CD14-positive monocyte (primary cell): ENCODE measurements at regions not wholly inside any gene's neighbourhood (a gene's known extent, or its start where the extent isn't known, plus 50 kb on each side); places are given as distances from the start of the nearest gene placed in this dataset.

Experiments
- DNase-seq, 3 donors: peaks; one replicate each; pipeline ENCODE4 v3.0.0-alpha.2; 2011 to 2022
- H2AFZ ChIP-seq: 2 replicates; pipeline ENCODE4 v1.6.0; 2012; ENCODE audit warnings: mild to moderate bottlenecking, low read depth, low read length, inconsistent platforms; ENCODE audit not compliant: insufficient read depth, poor library complexity, severe bottlenecking
- H3K27ac ChIP-seq, 2 donors: 1 replicate in 1 of 2; 2 replicates in 1 of 2; pipeline ENCODE4 v1.5.1; 2012 to 2013; ENCODE audit warnings: low read length in 2 of 2, control low read depth in 1 of 2, inconsistent platforms in 1 of 2, low read depth in 1 of 2, mild to moderate bottlenecking in 1 of 2
- H3K27me3 ChIP-seq, 2 donors: one replicate each; pipeline versions ENCODE4 v1.6.0 to v1.6.1; 2011 to 2013; ENCODE audit warnings: low read length in 2 of 2; ENCODE audit not compliant: control insufficient read depth in 2 of 2, insufficient read depth in 2 of 2
- H3K36me3 ChIP-seq, 2 donors: replicated peaks in 1 of 2; 1 replicate in 1 of 2; 2 replicates in 1 of 2; pipeline versions ENCODE4 v1.5.1 to v1.6.1; 2012 to 2013; ENCODE audit warnings: low read length in 2 of 2, control low read depth in 1 of 2, inconsistent platforms in 1 of 2, mild to moderate bottlenecking in 1 of 2; ENCODE audit not compliant: insufficient read depth in 2 of 2, control insufficient read depth in 1 of 2
- H3K4me1 ChIP-seq, 2 donors: 1 replicate in 1 of 2; 2 replicates in 1 of 2; pipeline versions ENCODE4 v1.5.1 to v1.6.1; 2012 to 2013; ENCODE audit warnings: low read length in 2 of 2, control low read depth in 1 of 2, inconsistent platforms in 1 of 2, mild to moderate bottlenecking in 1 of 2, moderate library complexity in 1 of 2; ENCODE audit not compliant: insufficient read depth in 2 of 2, control insufficient read depth in 1 of 2
- H3K4me2 ChIP-seq: replicated peaks from 2 replicates; pipeline ENCODE3; 2012; ENCODE audit warnings: low read length, moderate library complexity, mild to moderate bottlenecking; ENCODE audit not compliant: poor library complexity, severe bottlenecking; ENCODE audit errors: extremely low read depth
- H3K4me3 ChIP-seq, 3 experiments: fragments of 200-600 bp in 1 of 3; sonication (generic) in 1 of 3; replicated peaks in 1 of 3; 1 replicate in 2 of 3; 2 replicates in 1 of 3; pipeline ENCODE4 v1.5.1; 2011 to 2013; ENCODE audit warnings: low read length in 3 of 3, mild to moderate bottlenecking in 3 of 3, control low read depth in 2 of 3, low read depth in 2 of 3, inconsistent platforms in 1 of 3, moderate library complexity in 1 of 3
- H3K79me2 ChIP-seq: 2 replicates; pipeline ENCODE4 v1.6.0; 2012; ENCODE audit warnings: mild to moderate bottlenecking, control low read depth, inconsistent platforms, low read length, moderate library complexity; ENCODE audit not compliant: insufficient read depth
- H3K9ac ChIP-seq: 2 replicates; pipeline ENCODE4 v1.6.0; 2017; ENCODE audit warnings: low read length, mild to moderate bottlenecking; ENCODE audit not compliant: insufficient read depth, poor library complexity, severe bottlenecking
- H3K9me3 ChIP-seq, 2 donors: replicated peaks in 1 of 2; 1 replicate in 1 of 2; 2 replicates in 1 of 2; pipeline versions ENCODE4 v1.5.1 to v1.6.1; 2012 to 2013; ENCODE audit warnings: low read length in 2 of 2, control low read depth in 1 of 2; ENCODE audit not compliant: control insufficient read depth in 1 of 2, insufficient read depth in 1 of 2
- H4K20me1 ChIP-seq: 2 replicates; pipeline ENCODE4 v1.6.0; 2012; ENCODE audit warnings: mild to moderate bottlenecking, low read length, control low read depth, moderate library complexity; ENCODE audit not compliant: insufficient read depth
- H3K27ac Mint-ChIP-seq, 7 donors: one replicate each; pipeline ENCODE4 v1.8.0; 2020; ENCODE audit warnings: mild to moderate bottlenecking in 7 of 7, mixed read lengths in 7 of 7, moderate library complexity in 6 of 7, inconsistent platforms in 2 of 7
- H3K27me3 Mint-ChIP-seq, 3 donors: one replicate each; pipeline ENCODE4 v1.8.0; 2021 to 2022; ENCODE audit warnings: low read depth in 3 of 3, mild to moderate bottlenecking in 3 of 3, mixed read lengths in 3 of 3, moderate library complexity in 3 of 3, inconsistent platforms in 1 of 3
- H3K36me3 Mint-ChIP-seq, 2 donors: one replicate each; pipeline ENCODE4 v1.8.0; 2020; ENCODE audit warnings: mixed read lengths in 2 of 2, inconsistent platforms in 1 of 2, mild to moderate bottlenecking in 1 of 2
- H3K4me1 Mint-ChIP-seq: one replicate; pipeline ENCODE4 v1.8.0; 2020; ENCODE audit warnings: mild to moderate bottlenecking, mixed read lengths
- H3K4me3 Mint-ChIP-seq, 2 donors: one replicate each; pipeline ENCODE4 v1.8.0; 2020; ENCODE audit warnings: mild to moderate bottlenecking in 2 of 2, mixed read lengths in 2 of 2, moderate library complexity in 1 of 2
- H3K9me3 Mint-ChIP-seq, 7 donors: one replicate each; pipeline ENCODE4 v1.8.0; 2020 to 2022; ENCODE audit warnings: mixed read lengths in 7 of 7, mild to moderate bottlenecking in 6 of 7, moderate library complexity in 6 of 7, inconsistent platforms in 2 of 7
- CTCF ChIP-seq: fragments of 200-600 bp; IDR thresholded peaks from one replicate; pipeline ENCODE4 v1.8.0; 2022; ENCODE audit warnings: antibody characterized with exemption, mild to moderate bottlenecking
- WGBS: methylation state at CpG from one replicate; pipeline ENCODE4 v1.1.5; 2013; ENCODE audit warnings: missing lambda C conversion rate; ENCODE audit not compliant: insufficient coverage; 5-methylcytosine and 5-hydroxymethylcytosine counted together
- intact Hi-C, 2 donors: fragments of 100-400 bp; cut with micrococcal nuclease; formaldehyde crosslinking; loops; one replicate each; pipeline versions ENCODE4 v1.15.0 to v1.15.1; 2023

- no peak overlapping the region for H3K27ac Mint-ChIP-seq
These were observed 621.1 kb downstream of the CDH8 start for GRCh38 chr16:61415126-61415525.

GRCh38 chr16:61413021-61413420 lies 623.2 kb downstream of the CDH8 start:
- H3K4me1 Mint-ChIP-seq = no peaks in the 10 kb centered on the region
- Histone ChIP-seq H3K9ac (no peak overlapping the region), H3K4me2 (no peak overlapping the region), H3K27ac (no peak overlapping the region), H3K36me3 (no peaks in the 10 kb centered on the region), H3K27me3 (no peaks in the 10 kb centered on the region), H3K4me1 (no peaks in the 10 kb centered on the region), H3K9me3 (no peaks in the 10 kb centered on the region), H2AFZ (no peak overlapping the region), H3K4me3 (no peak overlapping the region), H3K79me2 (no peaks in the 10 kb centered on the region), H4K20me1 (no peaks in the 10 kb centered on the region)
- DNase-seq = no peak
- no peak overlapping the region for H3K4me3 Mint-ChIP-seq
- no peak overlapping the region for H3K27ac Mint-ChIP-seq
- H3K27me3 Mint-ChIP-seq = no peaks in the 10 kb centered on the region
- 87% methylated on average over 4 of the region's 5 CpGs for WGBS
- intact Hi-C loops = no loop called here
- peaks cover 0 to 2% (median 0%) of the 10 kb centered on the region in 7 donors for H3K9me3 Mint-ChIP-seq
- no peaks in the 10 kb centered on the region for H3K36me3 Mint-ChIP-seq
- TF ChIP-seq CTCF = no peak

More at GRCh38 chr16:61415126-61415525, 621.1 kb downstream of the CDH8 start:
- no peaks in the 10 kb centered on the region for H4K20me1 ChIP-seq
- Mint-ChIP-seq H3K4me1 (no peaks in the 10 kb centered on the region), H3K27me3 (peaks cover 0 to 1% (median 0%) of the 10 kb centered on the region in 3 donors), H3K36me3 (no peaks in the 10 kb centered on the region), H3K4me3 (no peak overlapping the region), H3K9me3 (peaks cover 0 to 5% (median 2%) of the 10 kb centered on the region in 7 donors)
- no peaks in the 10 kb centered on the region for H3K36me3 ChIP-seq
- no peak overlapping the region for H3K27ac ChIP-seq
- intact Hi-C loops = no loop called here
- no peaks in the 10 kb centered on the region for H3K79me2 ChIP-seq
- H3K27me3 ChIP-seq = no peaks in the 10 kb centered on the region
- no peak overlapping the region for H3K4me2 ChIP-seq
- TF ChIP-seq CTCF = no peak
- H3K4me1 ChIP-seq = no peaks in the 10 kb centered on the region
- 93% methylated on average over 2 of the region's 3 CpGs for WGBS
- no peak overlapping the region for H3K9ac ChIP-seq
- H2AFZ ChIP-seq = no peak overlapping the region
- H3K4me3 ChIP-seq = no peak overlapping the region
- no peak for DNase-seq
- no peaks in the 10 kb centered on the region for H3K9me3 ChIP-seq
